ENCODE measurements at regions not wholly inside any gene's neighbourhood (a gene's known extent, or its start where the extent isn't known, plus 50 kb on each side); places are given as distances from the start of the nearest gene placed in this dataset.

GRCh38 chr16:87131061-87131995, 185.9 kb downstream of the C16orf95 start:
- Mint-ChIP-seq H3K27ac (no peak overlapping the region), H3K9me3 (peaks cover 0 to 9% (median 6%) of the 10 kb centered on the region in 9 donors), H3K4me3 (no peak overlapping the region), H3K4me1 (peaks cover 0 to 6% (median 0%) of the 10 kb centered on the region in 4 donors), H3K36me3 (peaks cover 0 to 7% (median 2%) of the 10 kb centered on the region in 3 donors), H3K27me3 (peaks cover 0 to 11% (median 0%) of the 10 kb centered on the region in 5 donors)
- ATAC-seq (no peak), DNase-seq (no peak)
- POLR2A ChIA-PET, result no interaction called here

- H3K9me3 Mint-ChIP-seq, result peaks cover 0 to 9% (median 6%) of the 10 kb centered on the region in 9 donors
- no peak overlapping the region for H3K4me3 Mint-ChIP-seq
- ATAC-seq (no peak), DNase-seq (no peak)
- POLR2A ChIA-PET, result no interaction called here
- no peak overlapping the region for H3K27ac Mint-ChIP-seq
- H3K4me1 Mint-ChIP-seq, result peaks cover 0 to 6% (median 0%) of the 10 kb centered on the region in 4 donors
- H3K27me3 Mint-ChIP-seq, result peaks cover 0 to 11% (median 0%) of the 10 kb centered on the region in 5 donors
- H3K36me3 Mint-ChIP-seq, result peaks cover 0 to 11% (median 6%) of the 10 kb centered on the region in 3 donors
These were observed 185.2 kb downstream of the C16orf95 start for GRCh38 chr16:87131996-87132345.

DNA sequence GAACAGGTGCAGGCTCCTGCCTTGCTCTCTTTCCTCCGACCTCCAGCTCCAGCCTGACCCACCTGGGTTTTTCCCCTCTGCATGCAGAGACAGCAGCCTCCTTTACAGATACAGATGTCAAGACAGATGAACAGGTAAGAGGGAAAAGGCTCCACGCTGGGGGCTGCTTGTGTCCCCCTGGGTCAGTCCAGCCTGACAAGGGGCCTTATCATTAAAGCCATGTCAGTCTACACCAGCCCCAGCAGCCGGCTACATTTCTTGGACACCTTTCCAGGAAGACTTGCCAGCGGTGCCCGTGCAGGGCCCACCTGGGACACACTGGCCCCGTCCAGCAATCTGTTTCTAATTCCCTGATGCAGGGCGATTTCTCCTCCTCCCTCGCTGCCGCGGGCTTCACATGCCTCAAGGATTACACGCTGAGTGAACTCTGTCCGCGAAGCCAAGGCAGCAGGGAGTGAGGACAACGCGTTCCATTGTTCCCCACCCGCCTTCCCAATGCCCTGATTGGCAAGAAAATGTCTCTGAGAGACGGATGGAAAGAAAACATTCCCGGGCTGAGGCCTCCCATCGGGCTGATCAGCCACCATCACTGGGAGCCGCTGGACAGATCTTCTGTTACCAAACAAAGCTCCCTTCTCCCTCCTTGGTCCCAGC, 184.7 kb downstream of the C16orf95 start:
- H3K36me3 Mint-ChIP-seq, result peaks cover 0 to 12% (median 7%) of the 10 kb centered on the region in 3 donors

DNA sequence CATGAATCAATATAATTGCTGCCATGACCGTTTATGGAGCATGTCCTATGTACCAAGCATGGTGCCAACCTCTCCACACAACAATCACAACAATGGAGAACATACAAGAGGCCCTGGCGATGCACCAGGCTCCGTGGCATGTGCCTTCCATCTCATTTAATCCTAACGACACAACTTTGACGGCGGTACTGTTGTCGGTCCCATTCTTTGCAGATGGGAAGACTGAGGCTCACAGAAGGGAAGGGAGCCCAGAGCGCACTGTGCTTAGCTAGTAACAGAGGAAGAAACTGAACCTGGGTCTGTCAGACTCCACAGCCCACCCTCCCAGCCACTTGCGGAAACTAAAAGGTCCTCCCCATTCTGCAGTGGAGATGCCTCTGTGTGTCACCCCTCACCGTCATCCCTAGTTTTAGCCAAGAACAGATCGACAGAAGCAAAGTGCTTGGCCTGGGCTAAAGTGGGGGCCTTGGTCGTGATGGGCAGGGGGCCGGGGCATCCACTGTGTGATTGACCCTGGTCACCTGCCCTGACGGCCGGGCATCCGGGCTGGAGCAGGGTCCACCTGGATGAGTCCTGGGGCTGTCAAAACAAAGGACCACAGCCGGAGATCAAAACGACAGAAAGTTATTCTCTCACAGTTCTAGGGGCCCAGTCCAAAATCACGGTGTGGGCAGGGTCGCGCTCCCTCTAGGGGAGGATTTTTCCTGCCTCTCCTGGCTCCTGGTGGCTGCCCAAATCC, 183.9 kb downstream of the C16orf95 start:
- Mint-ChIP-seq H3K36me3 (peaks cover 0 to 12% (median 10%) of the 10 kb centered on the region in 3 donors), H3K9me3 (peaks cover 0 to 9% (median 6%) of the 10 kb centered on the region in 9 donors), H3K4me1 (peaks cover 0 to 6% (median 0%) of the 10 kb centered on the region in 4 donors), H3K27ac (no peak overlapping the region), H3K27me3 (peaks cover 0 to 11% (median 0%) of the 10 kb centered on the region in 5 donors), H3K4me3 (no peak overlapping the region)
- no peak for DNase-seq
- POLR2A ChIA-PET, result no interaction called here
- no peak for ATAC-seq

More for the DNA sequence above, 184.7 kb downstream of the C16orf95 start:
- peaks cover 0 to 11% (median 0%) of the 10 kb centered on the region in 5 donors for H3K27me3 Mint-ChIP-seq
- ATAC-seq (no peak), DNase-seq (no peak)
- H3K9me3 Mint-ChIP-seq, result peaks cover 0 to 9% (median 6%) of the 10 kb centered on the region in 9 donors
- no peak overlapping the region for H3K4me3 Mint-ChIP-seq
- POLR2A ChIA-PET, result no interaction called here
- no peak overlapping the region for H3K27ac Mint-ChIP-seq
- peaks cover 0 to 6% (median 0%) of the 10 kb centered on the region in 4 donors for H3K4me1 Mint-ChIP-seq

- ATAC-seq (no peak), DNase-seq (no peak)
- POLR2A ChIA-PET, result no interaction called here
- Mint-ChIP-seq H3K27ac (no peak overlapping the region), H3K9me3 (peaks cover 0 to 6% (median 3%) of the 10 kb centered on the region in 9 donors), H3K27me3 (peaks cover 0 to 9% (median 0%) of the 10 kb centered on the region in 5 donors), H3K4me3 (no peak overlapping the region), H3K4me1 (peaks cover 0 to 6% (median 0%) of the 10 kb centered on the region in 4 donors), H3K36me3 (peaks cover 0 to 10% (median 9%) of the 10 kb centered on the region in 3 donors)
These were observed 183.1 kb downstream of the C16orf95 start for GRCh38 chr16:87133966-87134627.

DNA sequence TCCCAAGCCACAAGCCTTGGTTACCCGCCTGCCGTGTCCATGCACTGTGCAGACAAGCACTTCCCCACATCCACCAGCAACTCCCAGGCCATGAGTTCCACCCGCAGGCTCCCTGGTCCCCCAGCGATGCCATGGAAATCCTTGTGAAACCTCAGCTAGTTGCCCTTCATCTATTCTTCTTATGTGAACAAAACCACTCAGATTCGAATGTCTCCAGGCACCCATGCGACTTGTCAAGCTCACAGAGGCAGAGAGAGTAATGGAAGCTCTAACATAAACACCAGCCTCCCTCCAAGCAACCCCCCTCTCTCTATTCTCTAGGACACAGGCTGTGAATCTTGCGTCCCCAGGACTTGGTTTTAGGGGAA, 182.6 kb downstream of the C16orf95 start:
- no peak overlapping the region for H3K27ac Mint-ChIP-seq
- peaks cover 0 to 4% (median 0%) of the 10 kb centered on the region in 9 donors for H3K9me3 Mint-ChIP-seq

DNA sequence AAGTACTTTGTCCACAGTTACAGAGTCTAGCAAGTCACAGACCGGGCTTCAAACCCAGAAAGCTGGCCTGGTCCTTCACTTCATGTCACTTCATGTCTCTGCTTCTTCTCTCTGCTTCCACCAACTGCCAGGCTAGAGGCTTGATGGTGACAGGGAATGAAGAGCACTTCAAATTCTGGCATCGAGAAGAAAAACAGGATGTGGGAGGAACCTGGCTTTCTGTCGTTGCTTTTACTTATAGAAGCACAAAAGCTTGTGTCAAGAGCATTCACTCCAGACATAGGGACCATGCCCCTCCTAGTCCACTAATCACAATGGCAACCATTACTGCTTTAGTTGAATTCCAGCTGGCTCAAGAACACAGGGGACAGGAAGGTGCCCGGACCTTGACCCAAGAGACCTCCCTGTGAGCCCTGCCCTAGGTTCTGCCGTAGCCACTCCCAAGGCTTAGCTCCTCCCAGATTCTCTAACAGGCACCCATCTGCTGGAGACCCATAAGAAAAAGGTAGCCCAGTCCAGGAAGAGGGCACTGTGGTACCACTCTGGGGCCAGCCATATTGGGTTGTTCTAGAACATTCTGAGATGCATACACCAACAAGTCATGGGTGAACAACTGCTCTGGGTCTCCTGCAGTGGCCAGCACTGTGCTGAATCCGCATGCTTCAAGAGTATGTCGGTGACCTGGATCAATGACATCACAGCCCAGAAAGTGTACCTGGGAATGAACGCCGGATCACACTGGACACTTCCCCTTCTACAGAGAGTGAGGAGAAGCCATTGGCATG, 181.8 kb downstream of the C16orf95 start:
- H3K27ac Mint-ChIP-seq, result no peak overlapping the region
- peaks cover 0 to 5% (median 0%) of the 10 kb centered on the region in 5 donors for H3K27me3 Mint-ChIP-seq
- H3K9me3 Mint-ChIP-seq, result peaks cover 0 to 4% (median 0%) of the 10 kb centered on the region in 9 donors
- no peak for ATAC-seq
- H3K4me1 Mint-ChIP-seq, result peaks cover 0 to 6% (median 0%) of the 10 kb centered on the region in 4 donors
- POLR2A ChIA-PET, result no interaction called here
- H3K4me3 Mint-ChIP-seq, result no peak overlapping the region
- peaks cover 0 to 7% (median 5%) of the 10 kb centered on the region in 3 donors for H3K36me3 Mint-ChIP-seq
- DNase-seq, result no peak

More for the DNA sequence above, 182.6 kb downstream of the C16orf95 start:
- peaks cover 0 to 7% (median 5%) of the 10 kb centered on the region in 3 donors for H3K36me3 Mint-ChIP-seq
- H3K4me1 Mint-ChIP-seq, result peaks cover 0 to 6% (median 0%) of the 10 kb centered on the region in 4 donors
- DNase-seq (no peak), ATAC-seq (no peak)
- POLR2A ChIA-PET, result no interaction called here
- peaks cover 0 to 5% (median 0%) of the 10 kb centered on the region in 5 donors for H3K27me3 Mint-ChIP-seq
- no peak overlapping the region for H3K4me3 Mint-ChIP-seq

DNA sequence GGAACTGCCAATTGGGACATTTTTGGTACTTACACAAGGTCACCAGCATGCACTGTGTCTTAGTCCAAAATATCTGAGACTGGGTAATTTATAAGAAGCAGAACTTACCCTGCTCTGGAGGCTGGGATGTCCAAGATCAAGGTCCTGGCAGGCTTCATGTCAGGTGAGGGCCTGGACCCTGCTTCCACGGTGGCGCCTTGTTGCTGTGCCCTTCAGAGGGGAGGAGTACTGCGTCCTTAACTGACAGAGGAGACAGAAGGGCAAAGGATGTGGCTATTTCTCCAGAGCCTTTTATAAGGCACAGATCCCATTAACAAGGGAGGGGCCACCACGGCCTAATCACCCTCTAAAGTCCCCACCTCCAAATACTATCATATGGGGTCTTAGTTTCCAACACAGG, 178.9 kb downstream of the C16orf95 start:
- Mint-ChIP-seq H3K9me3 (peaks cover 0 to 4% (median 0%) of the 10 kb centered on the region in 9 donors), H3K4me3 (no peak overlapping the region), H3K36me3 (peaks cover 0 to 7% (median 5%) of the 10 kb centered on the region in 3 donors), H3K27ac (no peak overlapping the region), H3K4me1 (peaks cover 0 to 3% (median 0%) of the 10 kb centered on the region in 4 donors), H3K27me3 (no peaks in the 10 kb centered on the region)
- ATAC-seq, result no peak
- DNase-seq, result no peak
- POLR2A ChIA-PET, result no interaction called here

DNA sequence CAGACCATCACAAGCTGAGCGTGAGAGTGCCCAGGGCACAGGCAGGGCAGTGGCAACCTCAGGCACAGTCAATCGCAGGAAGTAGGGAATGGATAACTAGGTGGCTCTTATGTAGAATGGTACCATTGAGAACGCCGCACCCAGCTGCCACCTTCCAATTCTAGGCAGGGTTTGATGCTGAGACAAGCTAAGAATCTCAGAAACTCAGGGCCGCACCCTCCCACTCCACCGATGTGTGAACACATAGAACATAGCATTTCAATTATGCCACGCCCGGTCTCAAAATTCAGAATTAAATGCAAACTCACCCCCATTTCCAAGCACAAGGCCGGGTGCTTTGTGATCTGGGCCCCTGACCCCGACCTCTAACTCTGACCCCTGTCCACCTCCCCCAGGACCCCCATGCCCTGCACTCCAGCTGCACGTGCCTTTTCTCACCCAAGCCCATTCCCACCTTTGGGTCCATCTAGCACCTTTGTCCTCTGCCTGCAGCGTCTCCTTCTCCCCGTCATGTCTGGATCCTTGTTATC, 178.4 kb downstream of the C16orf95 start:
- Mint-ChIP-seq H3K36me3 (peaks cover 0 to 7% (median 5%) of the 10 kb centered on the region in 3 donors), H3K27me3 (no peaks in the 10 kb centered on the region), H3K9me3 (peaks cover 0 to 4% (median 0%) of the 10 kb centered on the region in 9 donors), H3K4me1 (peaks cover 0 to 3% (median 0%) of the 10 kb centered on the region in 4 donors), H3K27ac (no peak overlapping the region), H3K4me3 (no peak overlapping the region)
- DNase-seq (no peak), ATAC-seq (no peak)
- POLR2A ChIA-PET, result no interaction called here

DNA sequence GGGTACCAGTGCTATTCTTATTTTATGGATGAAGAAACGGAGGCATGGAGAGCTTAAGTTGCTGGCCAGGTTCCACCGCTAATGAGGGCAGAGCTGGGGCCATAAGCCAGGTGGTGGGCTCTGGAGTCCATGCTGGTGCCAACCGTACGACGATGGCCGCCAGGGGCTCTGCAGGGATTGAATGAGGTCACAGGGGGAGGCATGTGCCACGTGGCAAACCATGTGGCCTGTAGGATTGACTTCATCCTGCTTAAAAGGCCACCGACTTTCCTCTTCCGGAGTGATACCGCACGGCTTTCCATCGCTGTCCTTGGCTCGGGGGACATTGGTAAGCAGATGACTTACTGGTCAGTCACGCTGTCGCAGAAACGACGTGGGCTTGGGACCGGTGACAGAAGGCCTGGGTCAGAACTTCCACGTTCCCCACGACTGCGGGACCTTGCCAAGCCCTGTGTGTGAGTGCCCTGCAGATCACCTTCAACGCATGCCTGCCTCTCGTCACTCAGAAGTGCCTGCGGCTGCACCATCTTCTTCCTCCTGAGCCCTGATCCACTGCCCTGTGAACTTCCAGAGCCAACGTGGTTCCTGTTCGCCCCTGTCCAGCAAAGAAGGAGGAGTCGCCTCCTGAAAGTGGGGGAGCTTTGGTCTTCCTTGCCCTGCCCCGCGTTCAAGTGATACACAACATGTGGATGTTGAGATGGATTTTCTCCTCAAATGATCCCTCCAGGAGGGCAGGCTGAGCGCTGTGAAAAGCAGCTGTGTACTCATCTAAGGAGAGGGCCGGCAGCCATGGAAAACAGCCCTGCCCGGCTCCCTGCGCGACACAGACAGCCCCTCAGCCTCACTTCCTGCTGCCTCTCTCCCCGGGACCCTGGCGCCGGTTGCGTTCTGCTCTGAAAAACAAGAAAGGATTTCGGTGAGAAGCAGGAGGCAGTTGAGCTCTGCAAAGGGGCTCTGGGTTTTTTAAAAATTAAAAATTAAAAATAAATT, 176.7 kb downstream of the C16orf95 start:
- ATAC-seq (no peak), DNase-seq (no peak)
- Mint-ChIP-seq H3K4me1 (peaks cover 0 to 3% (median 0%) of the 10 kb centered on the region in 4 donors), H3K27me3 (no peaks in the 10 kb centered on the region), H3K9me3 (peaks cover 0 to 4% (median 0%) of the 10 kb centered on the region in 9 donors), H3K4me3 (no peak overlapping the region), H3K36me3 (peaks cover 0 to 7% (median 5%) of the 10 kb centered on the region in 3 donors), H3K27ac (no peak overlapping the region)
- POLR2A ChIA-PET, result no interaction called here
